ENCODE measurements at regions not wholly inside any gene's neighbourhood (a gene's known extent, or its start where the extent isn't known, plus 50 kb on each side); places are given as distances from the start of the nearest gene placed in this dataset.

DNA sequence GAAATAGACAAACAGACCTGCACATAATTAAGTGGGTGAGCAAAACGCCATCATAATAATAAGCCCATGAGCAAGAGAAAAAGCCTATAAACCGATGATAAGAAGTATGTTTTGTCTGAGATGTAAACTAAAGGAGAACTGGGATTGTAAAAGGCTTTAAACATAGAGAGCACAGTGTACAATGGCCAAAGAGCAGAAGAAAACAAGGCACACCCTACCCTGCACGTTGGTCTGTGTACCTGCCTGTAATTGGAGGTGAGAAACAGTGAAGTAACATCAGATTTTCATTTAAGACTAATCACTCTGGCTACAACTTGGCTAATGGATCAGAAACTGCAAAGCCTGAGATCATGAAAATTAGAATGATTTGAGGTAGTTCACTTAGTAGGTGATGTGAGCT, 1094.7 kb upstream of the GYPC start:
- intact Hi-C loops (cut with micrococcal nuclease) = no loop called here
- TF ChIP-seq, protein P1, sequence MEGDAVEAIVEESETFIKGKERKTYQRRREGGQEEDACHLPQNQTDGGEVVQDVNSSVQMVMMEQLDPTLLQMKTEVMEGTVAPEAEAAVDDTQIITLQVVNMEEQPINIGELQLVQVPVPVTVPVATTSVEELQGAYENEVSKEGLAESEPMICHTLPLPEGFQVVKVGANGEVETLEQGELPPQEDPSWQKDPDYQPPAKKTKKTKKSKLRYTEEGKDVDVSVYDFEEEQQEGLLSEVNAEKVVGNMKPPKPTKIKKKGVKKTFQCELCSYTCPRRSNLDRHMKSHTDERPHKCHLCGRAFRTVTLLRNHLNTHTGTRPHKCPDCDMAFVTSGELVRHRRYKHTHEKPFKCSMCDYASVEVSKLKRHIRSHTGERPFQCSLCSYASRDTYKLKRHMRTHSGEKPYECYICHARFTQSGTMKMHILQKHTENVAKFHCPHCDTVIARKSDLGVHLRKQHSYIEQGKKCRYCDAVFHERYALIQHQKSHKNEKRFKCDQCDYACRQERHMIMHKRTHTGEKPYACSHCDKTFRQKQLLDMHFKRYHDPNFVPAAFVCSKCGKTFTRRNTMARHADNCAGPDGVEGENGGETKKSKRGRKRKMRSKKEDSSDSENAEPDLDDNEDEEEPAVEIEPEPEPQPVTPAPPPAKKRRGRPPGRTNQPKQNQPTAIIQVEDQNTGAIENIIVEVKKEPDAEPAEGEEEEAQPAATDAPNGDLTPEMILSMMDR (IDR thresholded peaks at IDR 0.05; ENCODE audit: borderline replicate concordance) = no peak
- Histone ChIP-seq H3K4me3 (no peak overlapping the region), H3K36me3 (no peaks in the 10 kb centered on the region), H3K27me3 (ENCODE audit: low read depth) (no peaks in the 10 kb centered on the region), H3K27ac (replicated peaks) (no peak overlapping the region), H3K4me1 (no peaks in the 10 kb centered on the region), H3K9me3 (replicated peaks) (no peaks in the 10 kb centered on the region)
- DNase-seq = no peak

DNA sequence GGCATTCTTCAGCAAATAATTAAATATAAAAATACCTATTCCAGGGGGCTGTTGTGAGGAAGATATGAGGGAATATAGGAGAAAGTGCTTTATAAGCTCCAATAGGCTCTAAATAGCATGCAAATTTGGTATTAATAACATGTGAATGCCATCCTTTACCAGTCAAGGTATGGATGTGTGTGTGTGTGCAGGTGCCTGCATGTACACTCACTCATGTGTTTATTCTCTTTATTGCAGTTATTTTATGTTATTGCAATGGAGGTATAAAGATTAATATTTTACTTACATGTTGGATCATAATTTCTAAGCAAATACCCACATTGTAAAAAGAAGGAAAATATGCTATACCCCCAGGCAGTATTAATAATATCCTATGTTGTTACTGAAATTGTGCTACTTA, 1093.0 kb upstream of the GYPC start:
- Histone ChIP-seq H3K4me3 (no peak overlapping the region), H3K4me1 (no peaks in the 10 kb centered on the region), H3K9me3 (replicated peaks) (no peaks in the 10 kb centered on the region), H3K36me3 (no peaks in the 10 kb centered on the region), H3K27me3 (ENCODE audit: low read depth) (no peaks in the 10 kb centered on the region), H3K27ac (replicated peaks) (no peak overlapping the region)
- TF ChIP-seq, protein P1 (IDR thresholded peaks at IDR 0.05; ENCODE audit: borderline replicate concordance) = no peak
- intact Hi-C loops (cut with micrococcal nuclease) = no loop called here
- DNase-seq = no peak

DNA sequence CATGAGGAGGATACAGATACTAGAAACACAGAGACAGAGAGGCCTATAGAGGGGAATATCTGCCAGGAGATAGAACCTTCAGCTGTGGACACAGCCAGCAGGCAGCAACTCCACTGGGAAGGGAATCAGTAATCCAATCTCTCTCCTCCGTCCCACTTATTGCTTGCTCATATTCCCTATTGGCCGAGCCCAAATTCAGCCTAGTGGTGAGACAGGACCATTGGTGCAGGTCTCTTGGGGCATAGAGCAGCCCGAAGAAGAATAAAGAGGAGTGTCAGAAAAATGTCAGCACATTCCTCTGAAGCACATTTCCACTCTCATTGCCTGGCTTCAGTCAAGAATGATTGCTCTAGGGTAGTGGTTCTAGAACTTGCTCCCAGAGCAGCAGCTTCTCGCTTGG, 1091.5 kb upstream of the GYPC start:
- TF ChIP-seq, protein P1 (IDR thresholded peaks at IDR 0.05; ENCODE audit: borderline replicate concordance) = no peak
- DNase-seq = no peak
- Histone ChIP-seq H3K4me3 (no peak overlapping the region), H3K36me3 (no peaks in the 10 kb centered on the region), H3K27me3 (ENCODE audit: low read depth) (no peaks in the 10 kb centered on the region), H3K9me3 (replicated peaks) (no peaks in the 10 kb centered on the region), H3K4me1 (no peaks in the 10 kb centered on the region), H3K27ac (replicated peaks) (no peak overlapping the region)
- intact Hi-C loops (cut with micrococcal nuclease) = no loop called here

DNA sequence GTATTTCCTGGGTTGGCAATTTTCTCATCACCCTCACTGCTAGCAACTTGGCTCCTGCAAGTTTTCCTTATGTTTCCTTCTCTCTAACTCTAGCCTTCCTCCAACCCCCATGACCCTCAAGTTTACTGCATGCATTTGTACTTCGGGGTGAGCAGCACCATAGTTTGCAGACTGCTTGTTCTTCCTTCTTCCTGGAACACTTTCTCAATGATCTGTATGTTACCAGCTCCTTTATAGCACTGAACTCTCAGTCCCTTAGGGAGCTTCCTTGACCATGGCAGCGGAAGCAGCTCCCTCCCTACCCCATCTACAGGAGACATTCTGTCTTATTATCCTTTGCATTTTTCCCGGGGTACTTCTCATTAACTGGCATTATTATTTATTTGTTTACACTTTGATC, 1089.5 kb upstream of the GYPC start:
- Histone ChIP-seq H3K9me3 (replicated peaks) (no peaks in the 10 kb centered on the region), H3K4me3 (no peak overlapping the region), H3K36me3 (no peaks in the 10 kb centered on the region), H3K4me1 (no peaks in the 10 kb centered on the region), H3K27ac (replicated peaks) (no peak overlapping the region), H3K27me3 (ENCODE audit: low read depth) (no peaks in the 10 kb centered on the region)
- intact Hi-C loops (cut with micrococcal nuclease) = no loop called here
- DNase-seq = no peak
- TF ChIP-seq, protein P1 (IDR thresholded peaks at IDR 0.05; ENCODE audit: borderline replicate concordance) = no peak

DNA sequence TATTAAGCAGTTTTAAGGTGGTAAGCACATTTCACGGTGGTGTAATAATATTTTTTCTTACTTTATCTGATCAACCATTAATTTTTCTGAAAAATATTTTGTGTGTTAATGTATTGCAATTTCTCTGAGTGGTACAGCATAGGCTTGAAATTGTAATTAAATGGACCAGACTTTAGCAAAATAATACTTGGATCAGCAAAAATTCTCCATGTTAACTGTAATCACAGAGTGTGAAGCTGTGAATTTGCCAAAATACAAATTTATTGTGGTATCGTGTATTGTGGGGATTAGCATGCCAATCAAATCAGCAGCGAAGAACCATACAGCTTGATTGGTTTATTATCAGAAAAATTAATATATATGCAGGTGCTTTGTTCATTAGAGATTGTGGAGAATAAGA, 1088.9 kb upstream of the GYPC start:
- TF ChIP-seq, protein P1 (IDR thresholded peaks at IDR 0.05; ENCODE audit: borderline replicate concordance) = no peak
- no peak overlapping the region for H3K27ac ChIP-seq (replicated peaks)
- no peaks in the 10 kb centered on the region for H3K4me1 ChIP-seq
- no peak for DNase-seq
- no peak overlapping the region for H3K4me3 ChIP-seq
- intact Hi-C loops (cut with micrococcal nuclease) = no loop called here
- H3K9me3 ChIP-seq (replicated peaks) = no peaks in the 10 kb centered on the region
- H3K27me3 ChIP-seq (ENCODE audit: low read depth) = no peaks in the 10 kb centered on the region
- H3K36me3 ChIP-seq = no peaks in the 10 kb centered on the region

DNA sequence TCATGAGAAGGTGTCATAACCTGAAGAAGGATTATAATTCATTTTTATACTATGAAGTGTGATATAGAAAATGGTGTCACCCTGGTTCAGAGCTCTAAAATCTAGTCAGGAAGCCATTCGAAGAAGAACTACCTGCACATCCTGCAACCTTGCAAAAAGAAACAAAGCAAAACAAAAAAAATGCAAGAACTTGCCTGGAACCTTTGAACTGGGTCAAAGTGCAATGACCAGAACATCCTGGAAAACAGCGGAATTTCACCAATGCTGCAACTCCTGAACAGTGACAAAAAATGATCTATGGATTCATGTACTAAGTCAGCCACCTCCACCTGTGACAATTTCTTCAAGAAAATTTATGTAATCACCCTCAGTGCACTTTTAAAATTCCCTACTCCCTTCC, 1083.3 kb upstream of the GYPC start:
- intact Hi-C loops (cut with micrococcal nuclease) = no loop called here
- Histone ChIP-seq H3K27me3 (ENCODE audit: low read depth) (no peaks in the 10 kb centered on the region), H3K36me3 (no peaks in the 10 kb centered on the region), H3K9me3 (replicated peaks) (no peaks in the 10 kb centered on the region), H3K27ac (replicated peaks) (no peak overlapping the region), H3K4me1 (no peaks in the 10 kb centered on the region), H3K4me3 (no peak overlapping the region)
- DNase-seq = no peak
- TF ChIP-seq, protein P1 (IDR thresholded peaks at IDR 0.05; ENCODE audit: borderline replicate concordance) = no peak

All from left ventricle myocardium inferior (tissue), 1 donor.